ENCODE measurements at regions not wholly inside any gene's neighbourhood (a gene's known extent, or its start where the extent isn't known, plus 50 kb on each side); places are given as distances from the start of the nearest gene placed in this dataset.

- TF ChIP-seq CHD7 (IDR thresholded peaks at IDR 0.05; ENCODE audit: insufficient replicate concordance, low read length): no peak
- no peak for TF ChIP-seq RAD21 (IDR thresholded peaks at IDR 0.05 in 1 of 2, conservative IDR thresholded peaks at IDR 0.05 in 1 of 2; ENCODE audit: low read depth in 2 of 2, low read length in 2 of 2)
- TF ChIP-seq EP300 (IDR thresholded peaks at IDR 0.05; ENCODE audit: borderline replicate concordance in 1 of 2, low read depth in 2 of 2, low read length in 2 of 2): no peak
- no peak for TF ChIP-seq CHD1 (IDR thresholded peaks at IDR 0.05; ENCODE audit: low read depth, low read length)
- no peak for TF ChIP-seq RBBP5 (IDR thresholded peaks at IDR 0.05; ENCODE audit: borderline replicate concordance, low read depth, low read length)
- no peak for TF ChIP-seq TAF7 (optimal IDR thresholded peaks at IDR 0.05; ENCODE audit: borderline replicate concordance, low read depth, low read length)
- no peak for TF ChIP-seq CBX8 (IDR thresholded peaks at IDR 0.05; ENCODE audit: borderline replicate concordance, low read depth, low read length)
Observed at GRCh38 chr15:96075895-96076294, 254.6 kb upstream of the NR2F2 start (continued).

All from H1 (cell line).